ENCODE measurements at regions not wholly inside any gene's neighbourhood (a gene's known extent, or its start where the extent isn't known, plus 50 kb on each side); places are given as distances from the start of the nearest gene placed in this dataset.

GRCh38 chr7:111650456-111650999, 88.2 kb upstream of the IMMP2L start:
- TF ChIP-seq EZH2 (IDR thresholded peaks at IDR 0.05) (no peak), POLR2AphosphoS5 (IDR thresholded peaks at IDR 0.05; ENCODE audit: borderline replicate concordance, low read depth, low read length) (no peak)

Data from SK-N-MC (cell line).